HCT116 (cell line): ENCODE measurements at regions not wholly inside any gene's neighbourhood (a gene's known extent, or its start where the extent isn't known, plus 50 kb on each side); places are given as distances from the start of the nearest gene placed in this dataset.

Source experiments
- EZH2 ChIP-seq: fragments of 200-600 bp; sonication (generic); IDR thresholded peaks from 2 replicates; pipeline ENCODE4 v1.6.1; 2017; ENCODE audit warnings: antibody characterized with exemption, mixed run types
- POLR2A ChIP-seq: IDR thresholded peaks from 2 replicates; pipeline ENCODE4 v1.7.0; 2011; ENCODE audit warnings: borderline replicate concordance; ENCODE audit not compliant: insufficient read depth, insufficient read length; ENCODE audit errors: extremely low read depth
- POLR2AphosphoS5 ChIP-seq: IDR thresholded peaks from 2 replicates; pipeline ENCODE4 v1.6.1; 2011; ENCODE audit warnings: mild to moderate bottlenecking, low read depth, low read length, moderate library complexity
- TF ChIP-seq, protein P1 (sequence below), 3 experiments: fragments of 200-600 bp in 1 of 3; sonication (generic) in 1 of 3; IDR thresholded peaks in 2 of 3; conservative IDR thresholded peaks in 1 of 3; 2 replicates each; pipeline ENCODE4 v1.5.1; 2012 to 2017; ENCODE audit warnings: low read depth in 2 of 3, low read length in 2 of 3, antibody characterized with exemption in 1 of 3, borderline replicate concordance in 1 of 3, control low read depth in 1 of 3, mild to moderate bottlenecking in 1 of 3, mixed read lengths in 1 of 3, mixed run types in 1 of 3, moderate library complexity in 1 of 3; ENCODE audit not compliant: insufficient read depth in 1 of 3
- TF ChIP-seq, protein P2 (sequence below): IDR thresholded peaks from 2 replicates; pipeline ENCODE4 v1.6.1; 2012

DNA sequence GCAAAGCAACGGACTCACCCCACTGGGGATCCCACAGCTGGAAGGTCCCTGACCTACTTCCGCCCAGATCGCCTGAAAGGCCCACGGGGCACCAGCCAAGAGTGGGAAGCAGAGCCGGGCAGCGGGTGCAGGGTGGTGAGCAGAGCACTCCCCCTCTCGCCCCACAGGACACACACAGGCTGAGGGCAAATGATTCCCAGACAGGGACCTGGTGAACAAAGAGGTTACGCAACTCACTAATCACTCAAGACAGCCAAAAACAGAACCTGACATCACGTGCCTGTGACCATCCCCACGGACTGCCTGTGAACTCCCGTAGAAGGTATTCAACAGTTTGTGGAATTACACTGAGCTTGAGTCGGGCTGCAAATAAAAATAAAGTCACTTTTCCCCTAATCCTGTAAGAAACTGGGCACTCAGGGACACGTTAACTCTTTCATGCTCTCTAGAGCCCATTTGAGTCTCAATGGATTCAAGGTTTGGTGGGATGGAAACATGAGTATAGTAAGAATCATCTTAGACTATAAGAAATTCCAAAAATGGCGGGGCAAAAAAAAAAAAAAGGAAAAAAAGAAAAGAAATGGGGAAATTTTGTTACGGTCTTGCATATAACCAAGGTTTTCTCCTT lies 396.1 kb downstream of the SOX9 start:
- TF ChIP-seq, protein P1, sequence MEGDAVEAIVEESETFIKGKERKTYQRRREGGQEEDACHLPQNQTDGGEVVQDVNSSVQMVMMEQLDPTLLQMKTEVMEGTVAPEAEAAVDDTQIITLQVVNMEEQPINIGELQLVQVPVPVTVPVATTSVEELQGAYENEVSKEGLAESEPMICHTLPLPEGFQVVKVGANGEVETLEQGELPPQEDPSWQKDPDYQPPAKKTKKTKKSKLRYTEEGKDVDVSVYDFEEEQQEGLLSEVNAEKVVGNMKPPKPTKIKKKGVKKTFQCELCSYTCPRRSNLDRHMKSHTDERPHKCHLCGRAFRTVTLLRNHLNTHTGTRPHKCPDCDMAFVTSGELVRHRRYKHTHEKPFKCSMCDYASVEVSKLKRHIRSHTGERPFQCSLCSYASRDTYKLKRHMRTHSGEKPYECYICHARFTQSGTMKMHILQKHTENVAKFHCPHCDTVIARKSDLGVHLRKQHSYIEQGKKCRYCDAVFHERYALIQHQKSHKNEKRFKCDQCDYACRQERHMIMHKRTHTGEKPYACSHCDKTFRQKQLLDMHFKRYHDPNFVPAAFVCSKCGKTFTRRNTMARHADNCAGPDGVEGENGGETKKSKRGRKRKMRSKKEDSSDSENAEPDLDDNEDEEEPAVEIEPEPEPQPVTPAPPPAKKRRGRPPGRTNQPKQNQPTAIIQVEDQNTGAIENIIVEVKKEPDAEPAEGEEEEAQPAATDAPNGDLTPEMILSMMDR (IDR thresholded peaks at IDR 0.05 in 2 of 3, conservative IDR thresholded peaks at IDR 0.05 in 1 of 3; ENCODE audit: borderline replicate concordance in 1 of 3, insufficient read depth in 1 of 3, low read depth in 2 of 3, low read length in 2 of 3) = no peak
- TF ChIP-seq, protein P2, sequence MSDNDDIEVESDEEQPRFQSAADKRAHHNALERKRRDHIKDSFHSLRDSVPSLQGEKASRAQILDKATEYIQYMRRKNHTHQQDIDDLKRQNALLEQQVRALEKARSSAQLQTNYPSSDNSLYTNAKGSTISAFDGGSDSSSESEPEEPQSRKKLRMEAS = no peak
- TF ChIP-seq EZH2 = no peak
- TF ChIP-seq POLR2A = no peak
- no peak for TF ChIP-seq POLR2AphosphoS5
